ENCODE measurements at regions not wholly inside any gene's neighbourhood (a gene's known extent, or its start where the extent isn't known, plus 50 kb on each side); places are given as distances from the start of the nearest gene placed in this dataset.

DNA sequence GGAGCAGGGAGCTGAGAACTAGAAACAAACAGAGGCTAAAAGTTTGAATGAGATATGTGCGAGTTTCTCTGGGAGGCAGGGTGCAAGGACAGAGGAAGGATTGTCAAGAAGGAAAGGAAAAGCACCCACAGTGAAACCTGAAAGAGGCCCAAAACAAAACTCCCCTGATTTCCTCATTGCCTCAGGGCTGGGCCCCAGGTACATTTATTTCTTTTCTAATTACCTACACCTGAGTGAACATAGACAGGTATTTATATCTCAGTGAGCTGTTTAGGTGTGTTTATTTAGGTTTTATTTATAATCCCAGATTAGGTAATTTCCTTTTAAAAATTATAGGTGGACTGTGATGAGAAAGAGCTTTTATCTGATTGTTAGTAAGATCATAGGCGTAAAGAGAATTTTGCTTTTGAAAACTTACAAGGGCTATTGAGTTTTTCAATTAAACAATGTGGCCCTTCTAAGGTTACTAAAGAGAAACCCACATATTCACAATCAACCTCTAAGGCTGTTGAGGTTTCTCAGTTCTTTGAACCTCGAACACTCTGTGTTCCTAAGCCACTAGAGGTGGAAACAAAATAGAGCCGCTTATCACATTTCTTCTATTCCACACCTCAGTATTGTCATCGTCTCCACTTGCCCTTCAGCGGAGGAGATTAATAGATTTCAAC is 344.8 kb downstream of the ZNF608 start:
- TF ChIP-seq RAD21 (IDR thresholded peaks at IDR 0.05; ENCODE audit: low read depth): 0 out of 2 replicates have a peak, but pooled peaks have one; percentile 8
- no peak for TF ChIP-seq SRF (IDR thresholded peaks at IDR 0.05; ENCODE audit: low read depth)
- TF ChIP-seq EZH2 (IDR thresholded peaks at IDR 0.05): no peak
- TF ChIP-seq, protein P1, sequence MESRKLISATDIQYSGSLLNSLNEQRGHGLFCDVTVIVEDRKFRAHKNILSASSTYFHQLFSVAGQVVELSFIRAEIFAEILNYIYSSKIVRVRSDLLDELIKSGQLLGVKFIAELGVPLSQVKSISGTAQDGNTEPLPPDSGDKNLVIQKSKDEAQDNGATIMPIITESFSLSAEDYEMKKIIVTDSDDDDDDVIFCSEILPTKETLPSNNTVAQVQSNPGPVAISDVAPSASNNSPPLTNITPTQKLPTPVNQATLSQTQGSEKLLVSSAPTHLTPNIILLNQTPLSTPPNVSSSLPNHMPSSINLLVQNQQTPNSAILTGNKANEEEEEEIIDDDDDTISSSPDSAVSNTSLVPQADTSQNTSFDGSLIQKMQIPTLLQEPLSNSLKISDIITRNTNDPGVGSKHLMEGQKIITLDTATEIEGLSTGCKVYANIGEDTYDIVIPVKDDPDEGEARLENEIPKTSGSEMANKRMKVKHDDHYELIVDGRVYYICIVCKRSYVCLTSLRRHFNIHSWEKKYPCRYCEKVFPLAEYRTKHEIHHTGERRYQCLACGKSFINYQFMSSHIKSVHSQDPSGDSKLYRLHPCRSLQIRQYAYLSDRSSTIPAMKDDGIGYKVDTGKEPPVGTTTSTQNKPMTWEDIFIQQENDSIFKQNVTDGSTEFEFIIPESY (IDR thresholded peaks at IDR 0.05; ENCODE audit: extremely low read depth, insufficient replicate concordance, low read length): no peak
- TF ChIP-seq ELF1 (IDR thresholded peaks at IDR 0.05; ENCODE audit: borderline replicate concordance, low read depth): no peak
- TF ChIP-seq CBX3 (IDR thresholded peaks at IDR 0.05; ENCODE audit: low read depth): no peak
- no peak for TF ChIP-seq ZNF274 (IDR thresholded peaks at IDR 0.05; ENCODE audit: low read depth, low read length)
- TF ChIP-seq ZFX (IDR thresholded peaks at IDR 0.05): no peak
- Histone ChIP-seq H4K20me1 (ENCODE audit: insufficient read depth) (no peaks in the 10 kb centered on the region), H3K27ac (ENCODE audit: low read depth, low read length) (peak overlapping the region; percentile 59), H3K4me2 (ENCODE audit: low read length) (peak overlapping the region; percentile 47), H3K9me3 (ENCODE audit: control insufficient read depth in 1 of 2, insufficient read depth in 1 of 2, low read depth in 1 of 2, low read length in 2 of 2) (no peaks in the 10 kb centered on the region), H3K4me1 (ENCODE audit: control insufficient read depth in 1 of 2, insufficient read depth in 2 of 2, low read length in 2 of 2) (peaks cover 0 to 19% of the 10 kb centered on the region in 2 experiments), H3K4me3 (replicated peaks in 1 of 2; ENCODE audit: low read depth in 1 of 2, low read length in 2 of 2) (no peak overlapping the region), H3K79me2 (ENCODE audit: insufficient read depth, low read length) (no peaks in the 10 kb centered on the region), H3K36me3 (ENCODE audit: control insufficient read depth in 1 of 2, insufficient read depth in 2 of 2, low read length in 2 of 2) (no peaks in the 10 kb centered on the region), H3K27me3 (ENCODE audit: insufficient read depth, low read length) (no peaks in the 10 kb centered on the region), H3K9me2 (ENCODE audit: insufficient read depth) (no peaks in the 10 kb centered on the region), H3K9ac (ENCODE audit: low read length) (no peak overlapping the region), H2AFZ (ENCODE audit: low read depth, low read length, poor library complexity, severe bottlenecking) (peak overlapping the region; percentile 90)
- no TSS peak for BruUV-seq (replicated peaks)
- peak; percentile 41 for DNase-seq (ENCODE audit: low read depth, low spot score)
- peak; percentile 22; the same call in 1 of the 2 replicates for ATAC-seq
- ChIA-PET CTCF (no interaction called here), RAD21 (ENCODE audit: low non-redundant PET in 1 of 2, low total read pairs in 2 of 2, uncharacterized antibody in 2 of 2, unreplicated experiment in 2 of 2) (no interaction called here), POLR2A (no interaction called here)
- intact Hi-C loops (cut with micrococcal nuclease): no loop called here

All from HCT116 (cell line).